NCI-H1694 treated with DMSO at 0.1 percent for 48 hours (cell line): ENCODE measurements at regions not wholly inside any gene's neighbourhood (a gene's known extent, or its start where the extent isn't known, plus 50 kb on each side); places are given as distances from the start of the nearest gene placed in this dataset.

Experiments
- DNase-seq: peaks from one replicate; lab custom pipeline; 2025; lab: John Stamatoyannopoulos, UW

- no peak for DNase-seq
Observed at GRCh38 chr20:37643400-37643799, 50.4 kb upstream of the CTNNBL1 start.

GRCh38 chr20:37642246-37642645 lies 51.6 kb upstream of the CTNNBL1 start:
- DNase-seq, result no peak

- DNase-seq, result no peak
Observed at GRCh38 chr20:37640600-37641561, 52.9 kb upstream of the CTNNBL1 start.

- DNase-seq, result no peak
Observed at GRCh38 chr20:37638527-37638926, 55.3 kb upstream of the CTNNBL1 start.

GRCh38 chr20:37636977-37637376 lies 56.9 kb upstream of the CTNNBL1 start:
- DNase-seq, result no peak

- no peak for DNase-seq
Observed at GRCh38 chr20:37636212-37636975, 57.4 kb upstream of the CTNNBL1 start.

- no peak for DNase-seq
Observed at GRCh38 chr20:37630993-37631392, 62.8 kb upstream of the CTNNBL1 start.

GRCh38 chr20:37630166-37630565 lies 63.7 kb upstream of the CTNNBL1 start:
- peak; percentile 26 for DNase-seq

- no peak for DNase-seq
Observed at GRCh38 chr20:37627767-37628130, 66.1 kb upstream of the CTNNBL1 start.

GRCh38 chr20:37627060-37627766 lies 66.6 kb upstream of the CTNNBL1 start:
- peak; percentile 52 for DNase-seq

GRCh38 chr20:37624963-37625362 lies 68.9 kb upstream of the CTNNBL1 start:
- DNase-seq, result no peak

GRCh38 chr20:37622728-37623127 lies 71.1 kb upstream of the CTNNBL1 start:
- no peak for DNase-seq

GRCh38 chr20:37619496-37619895 lies 74.3 kb upstream of the CTNNBL1 start:
- DNase-seq, result no peak

- DNase-seq, result no peak
Observed at GRCh38 chr20:37616110-37616425, 77.8 kb upstream of the CTNNBL1 start.

- no peak for DNase-seq
Observed at GRCh38 chr20:37615340-37616109, 78.3 kb upstream of the CTNNBL1 start.

GRCh38 chr20:37611852-37612251 lies 82.0 kb upstream of the CTNNBL1 start:
- DNase-seq, result no peak

- DNase-seq, result no peak
Observed at GRCh38 chr20:37611346-37611745, 82.5 kb upstream of the CTNNBL1 start.

GRCh38 chr20:37610203-37610798 lies 82.6 kb upstream of the BLCAP start:
- DNase-seq, result no peak

- no peak for DNase-seq
Observed at GRCh38 chr20:37602634-37603033, 75.0 kb upstream of the BLCAP start.

GRCh38 chr20:37600486-37600885 lies 72.8 kb upstream of the BLCAP start:
- DNase-seq, result no peak

- peak; percentile 86 for DNase-seq
Observed at GRCh38 chr20:37598575-37599342, 71.1 kb upstream of the BLCAP start.
